Stimulated activated memory B cell treated with anti-CD40 and anti-IgM and Interleukin-4, amounts not matched to agents 10 μg/mL and 1 μg/mL and 100 μg/mL, for 72 hours (primary cell): ENCODE measurements at regions not wholly inside any gene's neighbourhood (a gene's known extent, or its start where the extent isn't known, plus 50 kb on each side); places are given as distances from the start of the nearest gene placed in this dataset.
"Not testable (repeated sequence)": the region's sequence is repeated elsewhere in the genome, so short reads cannot be mapped to it uniquely, and the experiment has no call there.

Source experiments
- ATAC-seq: fragments of 150-1000 bp; cut with Tn5 transposase; 2 replicates; pipeline ENCODE4 v1.10.0; 2021
- H3K27ac Mint-ChIP-seq: one replicate; pipeline ENCODE4 v1.8.0; 2022; ENCODE audit warnings: mild to moderate bottlenecking, mixed read lengths
- H3K27me3 Mint-ChIP-seq: one replicate; pipeline ENCODE4 v1.8.0; 2022; ENCODE audit warnings: mixed read lengths
- H3K36me3 Mint-ChIP-seq: one replicate; pipeline ENCODE4 v1.8.0; 2022; ENCODE audit warnings: mixed read lengths
- H3K4me1 Mint-ChIP-seq: one replicate; pipeline ENCODE4 v1.8.0; 2022; ENCODE audit warnings: mixed read lengths
- H3K4me3 Mint-ChIP-seq: one replicate; pipeline ENCODE4 v1.8.0; 2022; ENCODE audit warnings: mild to moderate bottlenecking, moderate library complexity, mixed read lengths
- H3K9me3 Mint-ChIP-seq: one replicate; pipeline ENCODE4 v1.8.0; 2022; ENCODE audit warnings: mixed read lengths

DNA sequence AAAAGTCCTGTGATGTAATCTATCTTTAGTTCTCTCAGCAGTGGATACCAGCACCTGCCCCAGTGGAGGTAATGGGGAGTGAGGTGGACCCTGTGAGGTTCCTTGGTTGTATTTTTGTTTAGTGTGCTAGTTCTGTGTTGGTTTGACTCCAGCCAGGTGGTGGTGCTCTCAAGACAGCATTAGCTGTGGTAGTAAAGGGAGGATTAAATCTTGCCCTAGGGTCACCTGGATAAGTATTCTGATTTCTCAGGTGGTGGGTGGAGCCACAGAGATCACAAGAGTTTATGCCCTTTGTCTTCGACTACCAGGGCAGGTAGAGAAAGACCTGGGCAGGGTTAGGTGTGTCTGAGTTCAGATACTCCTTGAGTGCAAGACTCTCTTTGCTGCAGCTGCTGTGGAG lies 176.3 kb upstream of the EDA2R start:
- no peak for ATAC-seq
- Mint-ChIP-seq H3K36me3 (no peaks in the 10 kb centered on the region), H3K9me3 (peaks cover 3% of the 10 kb centered on the region), H3K4me1 (no peaks in the 10 kb centered on the region), H3K4me3 (no peak overlapping the region), H3K27ac (no peak overlapping the region), H3K27me3 (no peaks in the 10 kb centered on the region)

DNA sequence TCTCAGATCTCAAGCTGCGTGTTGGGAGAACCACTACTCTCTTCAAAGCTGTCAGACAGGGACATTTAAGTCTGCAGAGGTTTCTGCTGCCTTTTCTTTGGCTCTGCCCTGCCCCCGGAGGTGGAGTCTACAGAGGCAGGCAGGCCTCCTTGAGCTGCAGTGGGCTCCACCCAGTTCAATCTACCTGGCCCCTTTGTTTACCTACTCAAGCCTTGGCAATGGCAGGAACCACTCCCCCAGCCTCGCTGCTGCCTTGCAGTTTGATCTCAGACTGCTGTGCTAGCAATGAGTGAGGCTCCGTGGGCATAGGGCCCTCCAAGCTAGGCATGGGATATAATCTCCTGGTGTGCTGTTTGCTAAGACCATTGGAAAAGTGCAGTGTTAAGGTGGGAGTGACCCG lies 155.6 kb upstream of the EDA2R start:
- H3K27me3 Mint-ChIP-seq, H3K4me1 Mint-ChIP-seq, H3K9me3 Mint-ChIP-seq, H3K27ac Mint-ChIP-seq, ATAC-seq, H3K36me3 Mint-ChIP-seq, H3K4me3 Mint-ChIP-seq: not testable (repeated sequence)

DNA sequence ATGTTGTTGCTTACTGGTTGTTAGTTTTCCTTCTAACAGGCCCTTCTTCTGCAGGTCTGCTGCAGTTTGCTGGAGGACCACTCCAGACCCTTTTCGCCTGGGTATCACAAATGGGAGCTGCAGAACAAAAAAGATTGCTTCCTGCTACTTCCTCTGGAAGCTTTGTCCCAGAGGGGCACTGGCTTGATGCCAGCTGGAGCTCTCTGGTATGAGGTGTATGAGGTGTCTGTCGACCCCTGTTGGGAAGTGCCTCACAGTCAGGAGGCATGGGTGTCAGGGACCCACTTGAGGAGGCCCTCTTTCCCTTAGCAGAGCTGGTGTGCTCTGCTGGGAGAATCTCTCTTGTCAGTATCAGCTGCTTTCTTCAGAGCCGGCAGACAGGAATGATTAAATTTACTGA lies 127.4 kb upstream of the EDA2R start:
- Mint-ChIP-seq H3K27ac (no peak overlapping the region), H3K27me3 (no peaks in the 10 kb centered on the region), H3K4me3 (no peak overlapping the region), H3K4me1 (no peaks in the 10 kb centered on the region), H3K36me3 (no peaks in the 10 kb centered on the region), H3K9me3 (peaks cover 2% of the 10 kb centered on the region)
- ATAC-seq = no peak

DNA sequence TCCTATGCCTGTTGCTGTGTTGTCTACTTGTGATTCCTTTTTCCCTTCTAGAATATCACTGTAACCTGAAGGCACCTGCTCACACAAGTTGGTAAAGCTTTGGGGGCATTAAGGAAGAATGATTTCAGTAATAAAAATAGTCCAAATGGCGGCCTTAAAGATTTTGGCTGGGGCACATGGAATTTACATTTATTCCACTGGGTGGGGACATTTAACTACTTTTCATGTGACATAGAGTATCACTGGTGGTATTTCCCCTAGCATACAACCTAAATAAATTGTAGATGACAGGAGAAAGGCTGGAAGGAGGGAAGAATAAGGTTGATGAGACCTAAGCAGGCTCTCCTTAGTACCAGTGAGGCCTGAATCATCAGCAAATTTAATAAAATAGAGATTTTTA lies 121.8 kb upstream of the EDA2R start:
- no peaks in the 10 kb centered on the region for H3K36me3 Mint-ChIP-seq

DNA sequence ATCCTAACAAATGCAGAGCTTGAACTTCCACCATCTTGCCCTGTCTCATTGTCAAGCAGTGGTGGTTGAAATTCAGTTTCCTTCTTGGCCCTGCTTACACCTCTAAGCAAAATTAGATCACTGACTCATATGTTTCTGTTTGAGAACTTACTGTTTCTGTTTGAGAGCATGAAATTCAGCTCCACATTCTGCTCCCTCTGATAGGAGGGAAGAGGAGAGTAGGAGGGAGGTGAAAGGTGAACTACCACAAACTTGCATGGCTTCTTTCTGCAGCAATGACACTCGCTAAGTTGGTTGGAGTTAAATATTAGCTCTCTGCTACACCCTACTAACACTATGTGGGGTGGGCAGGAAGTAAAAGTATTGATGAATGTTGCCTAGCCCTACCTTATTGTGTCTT lies 117.8 kb upstream of the EDA2R start:
- no peak overlapping the region for H3K27ac Mint-ChIP-seq
- H3K27me3 Mint-ChIP-seq = no peaks in the 10 kb centered on the region
- H3K9me3 Mint-ChIP-seq = no peaks in the 10 kb centered on the region
- H3K4me3 Mint-ChIP-seq = no peak overlapping the region
- no peaks in the 10 kb centered on the region for H3K36me3 Mint-ChIP-seq
- no peak for ATAC-seq
- H3K4me1 Mint-ChIP-seq = no peaks in the 10 kb centered on the region

More for the DNA sequence above, 121.8 kb upstream of the EDA2R start:
- no peak overlapping the region for H3K4me3 Mint-ChIP-seq
- no peaks in the 10 kb centered on the region for H3K27me3 Mint-ChIP-seq
- no peak overlapping the region for H3K27ac Mint-ChIP-seq
- no peaks in the 10 kb centered on the region for H3K4me1 Mint-ChIP-seq
- H3K9me3 Mint-ChIP-seq = peaks cover 2% of the 10 kb centered on the region
- no peak for ATAC-seq

DNA sequence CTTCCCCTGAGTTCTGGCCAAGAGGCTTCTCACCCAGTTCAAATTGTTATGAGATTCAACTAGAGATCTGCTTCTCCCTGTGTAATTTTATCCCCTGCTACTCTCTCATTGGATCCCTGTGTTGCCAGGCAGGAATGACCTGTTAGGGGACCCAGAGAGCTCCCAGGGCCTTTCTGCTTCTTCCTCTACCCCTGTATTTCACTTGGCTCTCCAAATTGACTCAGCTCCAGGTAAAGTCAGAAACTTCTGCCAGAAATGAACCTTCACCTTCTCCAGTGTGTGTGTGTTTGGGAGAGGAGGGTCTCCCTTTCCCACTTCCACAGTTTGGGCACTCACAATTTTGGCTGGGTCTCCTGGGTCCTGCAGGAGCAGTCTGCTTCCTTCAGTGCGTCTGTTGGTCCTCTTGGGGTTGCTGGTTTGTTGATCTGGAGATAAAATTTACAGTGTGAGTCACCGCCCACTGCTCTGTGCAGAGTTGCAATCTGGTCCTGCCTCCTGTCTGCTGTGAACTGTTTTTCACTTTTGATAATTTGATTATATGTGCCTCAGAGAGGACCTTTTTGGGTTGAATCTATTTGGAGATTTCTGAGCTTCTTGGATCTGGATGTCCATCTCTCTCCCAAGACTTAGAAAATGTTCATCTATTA lies 112.4 kb upstream of the EDA2R start:
- no peaks in the 10 kb centered on the region for H3K4me1 Mint-ChIP-seq
- ATAC-seq = no peak
- no peak overlapping the region for H3K4me3 Mint-ChIP-seq
- H3K36me3 Mint-ChIP-seq = no peaks in the 10 kb centered on the region
- peaks cover 3% of the 10 kb centered on the region for H3K9me3 Mint-ChIP-seq
- no peaks in the 10 kb centered on the region for H3K27me3 Mint-ChIP-seq
- no peak overlapping the region for H3K27ac Mint-ChIP-seq

DNA sequence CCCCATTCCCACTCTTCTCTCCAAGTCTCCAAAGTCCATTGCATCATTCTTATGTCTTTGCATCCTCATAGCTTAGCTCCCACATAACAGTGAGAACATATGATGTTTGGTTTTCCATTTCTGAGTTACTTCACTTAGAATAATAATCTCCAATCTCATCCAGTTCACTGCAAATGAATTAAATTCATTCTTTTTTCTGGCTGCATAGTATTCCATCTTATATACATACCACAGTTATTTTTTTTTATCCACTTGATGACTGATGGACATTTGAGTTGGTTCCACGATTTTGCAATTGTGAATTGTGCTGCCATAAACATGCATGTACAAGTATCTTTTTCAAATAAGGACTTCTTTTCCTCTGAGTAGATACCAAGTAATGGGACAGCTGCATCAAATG lies 105.6 kb upstream of the EDA2R start:
- H3K4me3 Mint-ChIP-seq, ATAC-seq, H3K27ac Mint-ChIP-seq, H3K27me3 Mint-ChIP-seq, H3K36me3 Mint-ChIP-seq, H3K4me1 Mint-ChIP-seq: not testable (repeated sequence)
- H3K9me3 Mint-ChIP-seq = peaks cover 12% of the 10 kb centered on the region

DNA sequence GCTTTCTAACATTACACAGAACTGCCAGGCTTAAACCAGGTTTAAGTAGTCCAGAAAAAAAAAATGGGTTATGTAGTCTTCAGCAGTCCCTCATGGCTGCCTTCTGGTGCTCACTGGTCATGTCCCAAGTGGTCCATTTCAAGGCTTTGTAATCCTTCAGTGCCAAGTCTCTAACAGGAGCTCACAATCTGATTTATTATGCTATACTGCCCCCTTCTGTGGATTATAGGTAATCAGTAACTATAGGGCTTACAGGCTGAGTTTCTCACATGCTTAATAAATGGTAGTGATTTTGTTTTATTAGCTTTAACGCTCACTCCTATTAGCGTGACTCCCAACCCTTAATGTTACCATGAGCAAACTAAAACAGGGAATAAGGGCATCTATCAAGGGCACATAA lies 92.5 kb upstream of the EDA2R start:
- H3K4me3 Mint-ChIP-seq = no peak overlapping the region
- no peak overlapping the region for H3K27ac Mint-ChIP-seq
- no peaks in the 10 kb centered on the region for H3K36me3 Mint-ChIP-seq
- no peaks in the 10 kb centered on the region for H3K9me3 Mint-ChIP-seq
- H3K4me1 Mint-ChIP-seq = peaks cover 5% of the 10 kb centered on the region
- ATAC-seq = no peak
- no peaks in the 10 kb centered on the region for H3K27me3 Mint-ChIP-seq

DNA sequence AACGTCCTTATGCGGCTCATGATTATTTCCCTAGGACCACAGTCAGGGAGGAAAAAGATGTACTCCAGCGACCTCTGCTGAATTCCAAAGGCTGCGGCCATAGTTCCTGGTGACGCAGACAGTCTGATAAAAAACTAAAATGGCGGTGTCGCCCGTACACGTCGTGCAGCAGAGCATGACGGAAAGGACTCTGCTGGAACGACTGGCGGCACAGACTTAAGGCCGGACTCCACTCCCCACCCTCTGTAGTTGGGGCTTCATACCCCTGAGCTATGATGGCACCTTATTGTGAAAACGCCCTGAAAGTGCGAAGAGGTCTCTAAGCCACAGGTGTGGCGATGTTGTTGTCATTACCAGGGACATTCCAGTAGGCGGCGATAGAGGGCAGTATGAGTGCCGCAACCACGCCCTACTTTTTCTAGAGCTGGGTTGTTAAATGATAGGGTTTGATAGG lies 90.0 kb upstream of the EDA2R start:
- Mint-ChIP-seq H3K4me1 (peaks cover 5% of the 10 kb centered on the region), H3K36me3 (no peaks in the 10 kb centered on the region), H3K27ac (no peak overlapping the region), H3K9me3 (no peaks in the 10 kb centered on the region), H3K27me3 (no peaks in the 10 kb centered on the region), H3K4me3 (peak overlapping the region; percentile 74)
- ATAC-seq = no peak

DNA sequence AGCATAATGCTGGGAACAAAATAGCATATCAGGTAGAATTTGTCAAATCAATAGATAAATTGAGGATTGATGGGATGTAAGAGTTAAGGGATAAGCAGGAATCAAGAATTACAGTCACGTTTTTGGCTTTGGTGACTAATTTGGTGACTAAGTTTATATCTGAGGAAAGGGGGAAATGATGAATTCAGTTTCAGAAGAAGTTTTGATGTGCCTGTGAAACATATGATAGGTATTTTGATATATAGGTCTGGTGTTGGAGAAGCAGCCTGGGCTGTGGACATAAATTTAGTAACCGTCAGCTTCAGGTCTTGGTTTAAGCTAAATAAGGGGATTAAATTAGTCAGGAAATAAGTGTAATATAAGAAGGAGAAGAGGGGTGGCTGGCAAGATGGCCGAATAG lies 79.0 kb upstream of the EDA2R start:
- no peak for ATAC-seq
- no peaks in the 10 kb centered on the region for H3K36me3 Mint-ChIP-seq
- peaks cover 25% of the 10 kb centered on the region for H3K27me3 Mint-ChIP-seq
- H3K4me1 Mint-ChIP-seq = no peaks in the 10 kb centered on the region
- H3K9me3 Mint-ChIP-seq = peaks cover 6% of the 10 kb centered on the region
- H3K27ac Mint-ChIP-seq = no peak overlapping the region
- no peak overlapping the region for H3K4me3 Mint-ChIP-seq

DNA sequence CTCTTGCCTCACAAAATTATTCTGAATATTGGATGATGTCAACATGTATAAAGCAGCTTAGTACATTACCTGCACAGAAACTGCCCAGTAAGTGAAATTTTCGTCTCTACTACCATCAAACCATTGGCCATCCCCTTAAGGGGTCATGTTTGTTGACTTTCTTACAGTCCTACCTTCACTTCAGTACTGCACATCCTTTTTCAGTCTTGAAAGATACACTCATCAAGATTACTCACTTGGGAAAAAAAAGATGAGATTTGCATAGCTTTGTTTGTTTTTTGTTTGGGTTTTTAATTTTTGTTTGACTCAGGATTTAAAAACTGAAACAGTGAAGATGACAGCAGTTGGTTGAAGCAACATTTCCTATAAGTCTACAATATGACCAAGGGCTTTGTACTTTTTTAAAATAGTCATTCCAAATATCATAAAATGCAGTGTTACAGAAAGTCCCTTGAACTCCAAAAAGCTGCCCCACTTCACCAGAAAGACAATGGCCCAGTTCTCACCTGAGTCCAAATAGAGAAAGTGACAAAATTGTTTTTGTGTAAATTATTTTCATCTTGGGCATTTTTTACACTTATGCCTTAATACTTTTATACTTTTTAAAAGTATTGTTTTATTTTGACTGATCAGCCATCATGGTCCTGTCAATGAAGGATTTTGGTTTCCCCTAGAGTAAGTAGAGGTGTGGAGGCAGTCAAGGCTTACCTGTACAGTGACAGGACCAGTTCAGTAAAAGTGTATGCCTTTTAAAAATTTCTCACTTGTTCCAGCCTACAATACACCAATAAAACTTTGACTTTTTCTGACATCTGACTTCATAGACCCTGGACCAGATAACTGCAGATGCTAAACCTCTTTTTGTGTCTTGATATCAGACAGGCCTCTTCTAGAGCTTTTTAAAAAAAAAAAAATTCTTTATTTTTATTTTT lies 59.7 kb upstream of the EDA2R start:
- Mint-ChIP-seq H3K27ac (no peak overlapping the region), H3K27me3 (no peaks in the 10 kb centered on the region), H3K9me3 (no peaks in the 10 kb centered on the region), H3K4me1 (no peaks in the 10 kb centered on the region), H3K36me3 (no peaks in the 10 kb centered on the region), H3K4me3 (no peak overlapping the region)
- ATAC-seq = no peak

DNA sequence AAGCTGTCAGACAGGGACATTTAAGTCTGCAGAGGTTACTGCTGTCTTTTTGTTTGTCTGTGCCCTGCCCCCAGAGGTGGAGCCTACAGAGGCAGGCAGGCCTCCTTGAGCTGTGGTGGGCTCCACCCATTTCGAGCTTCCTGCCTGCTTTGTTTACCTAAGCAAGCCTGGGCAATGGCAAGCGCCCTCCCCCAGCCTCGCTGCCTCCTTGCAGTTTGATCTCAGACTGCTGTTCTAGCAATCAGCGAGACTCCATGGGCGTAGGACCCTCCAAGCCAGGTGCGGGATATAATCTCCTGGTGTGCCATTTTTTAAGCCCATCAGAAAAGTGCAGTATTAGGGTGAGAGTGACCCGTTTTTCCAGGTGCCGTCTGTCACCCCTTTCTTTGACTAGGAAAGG lies 53.6 kb upstream of the EDA2R start:
- not testable (repeated sequence) for H3K4me1 Mint-ChIP-seq, H3K27ac Mint-ChIP-seq, H3K36me3 Mint-ChIP-seq, ATAC-seq, H3K9me3 Mint-ChIP-seq, H3K4me3 Mint-ChIP-seq, H3K27me3 Mint-ChIP-seq
